NCI-H2196 (cell line): ENCODE measurements at regions not wholly inside any gene's neighbourhood (a gene's known extent, or its start where the extent isn't known, plus 50 kb on each side); places are given as distances from the start of the nearest gene placed in this dataset.
A peak's percentile ranks its signal among the peaks of the same experiment; 100 is the strongest.
"Not testable (repeated sequence)": the region's sequence is repeated elsewhere in the genome, so short reads cannot be mapped to it uniquely, and the experiment has no call there.

ENCODE experiments used
- DNase-seq: peaks from one replicate; lab custom pipeline; 2025; ENCODE audit not compliant: unreplicated experiment; lab: John Stamatoyannopoulos, UW

- not testable (repeated sequence) for DNase-seq
Observed at GRCh38 chr12:9313479-9313878, 105.3 kb upstream of the PZP start.

GRCh38 chr12:9312406-9313392 is 104.5 kb upstream of the PZP start:
- not testable (repeated sequence) for DNase-seq

- peak; percentile 63 for DNase-seq
Observed at GRCh38 chr12:9311454-9311853, 103.3 kb upstream of the PZP start.

DNA sequence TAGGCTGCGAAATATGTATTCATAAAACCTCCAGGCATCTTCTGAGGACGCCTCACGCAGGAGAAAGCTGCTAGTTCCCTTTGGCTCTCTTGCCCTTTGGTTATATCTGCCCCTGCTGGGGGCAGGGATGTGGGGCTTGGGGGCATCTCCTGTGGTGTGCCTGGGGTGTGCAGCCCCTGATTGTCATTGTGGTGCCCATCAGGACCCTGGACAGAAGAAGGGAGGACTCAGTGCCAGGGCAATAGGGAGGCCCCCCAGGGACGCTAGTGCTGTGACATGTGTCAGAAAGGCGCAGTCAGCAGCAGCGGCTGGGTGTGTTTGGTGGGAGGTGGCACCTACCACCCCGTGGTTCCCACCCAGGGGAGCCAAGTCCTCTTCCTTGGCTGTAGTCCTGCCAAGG is 102.5 kb upstream of the PZP start:
- DNase-seq, result not testable (repeated sequence)

- not testable (repeated sequence) for DNase-seq
Observed at GRCh38 chr12:9309749-9310148, 101.6 kb upstream of the PZP start.

- not testable (repeated sequence) for DNase-seq
Observed at GRCh38 chr12:9308745-9309144, 100.5 kb upstream of the PZP start.

- not testable (repeated sequence) for DNase-seq
Observed at GRCh38 chr12:9308163-9308562, 100.0 kb upstream of the PZP start.

DNA sequence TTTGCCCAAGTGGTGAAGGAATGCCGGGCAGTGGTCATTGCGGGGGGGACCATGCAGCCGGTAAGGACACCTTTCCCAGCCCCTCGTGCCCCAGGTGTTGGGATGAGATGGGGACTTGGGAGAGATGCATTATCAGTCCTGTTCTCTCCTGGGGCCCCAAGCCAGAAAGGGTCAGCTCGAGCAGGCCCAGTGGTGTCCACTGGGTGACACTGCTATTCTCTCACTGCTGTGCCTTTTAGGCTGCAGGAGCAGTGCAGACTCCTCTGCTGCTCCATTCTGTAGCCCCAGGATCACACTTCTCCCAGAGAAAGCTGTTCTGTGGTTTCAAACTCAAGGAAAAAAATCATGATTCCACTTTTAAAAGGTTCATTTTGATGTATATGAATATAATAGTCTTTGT is 99.1 kb upstream of the PZP start:
- DNase-seq, result not testable (repeated sequence)

- DNase-seq, result not testable (repeated sequence)
Observed at GRCh38 chr12:9306004-9306403, 97.8 kb upstream of the PZP start.

- not testable (repeated sequence) for DNase-seq
Observed at GRCh38 chr12:9304540-9304939, 96.3 kb upstream of the PZP start.

DNA sequence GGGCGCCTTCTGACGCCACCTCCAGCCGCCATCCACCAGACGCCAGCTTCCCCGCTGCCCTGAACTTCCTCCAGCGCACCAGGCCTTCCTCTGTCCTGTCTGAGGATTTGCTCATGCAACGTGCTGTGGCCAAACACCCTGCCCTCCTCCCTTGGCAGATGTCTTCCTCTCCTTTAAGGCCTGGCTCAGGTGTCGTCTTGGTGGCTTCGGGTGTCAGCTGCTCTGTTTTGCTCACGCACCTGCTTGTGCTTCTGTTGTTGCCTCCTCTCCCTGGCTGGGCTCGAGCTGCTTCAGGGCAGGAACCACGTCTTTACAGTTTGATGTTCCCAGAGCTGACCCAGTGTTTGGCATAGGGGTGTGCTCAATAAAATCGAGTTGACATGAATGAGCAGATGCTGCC is 87.7 kb upstream of the PZP start:
- not testable (repeated sequence) for DNase-seq

- DNase-seq, result not testable (repeated sequence)
Observed at GRCh38 chr12:9294072-9294620, 86.0 kb upstream of the PZP start.

DNA sequence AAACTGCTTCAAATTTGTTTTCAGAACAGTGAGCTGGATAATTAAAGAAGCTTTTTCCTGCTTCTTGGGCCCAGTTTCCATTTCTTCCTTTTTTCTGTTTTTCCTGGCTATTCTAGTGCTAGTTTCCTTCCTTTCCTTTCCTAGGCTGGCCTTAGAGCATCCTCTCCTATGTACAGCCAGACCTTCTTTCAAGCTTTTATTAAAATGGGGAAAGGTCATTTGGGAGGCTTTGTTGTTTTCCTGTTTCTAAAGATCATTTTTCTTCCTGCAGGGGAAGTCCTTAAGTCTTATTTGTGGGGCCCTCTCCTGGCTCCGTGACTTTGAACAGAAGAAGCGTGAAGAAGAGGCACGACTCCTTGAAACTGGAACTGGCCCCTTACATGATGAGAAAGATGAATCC is 85.2 kb upstream of the PZP start:
- DNase-seq, result not testable (repeated sequence)

DNA sequence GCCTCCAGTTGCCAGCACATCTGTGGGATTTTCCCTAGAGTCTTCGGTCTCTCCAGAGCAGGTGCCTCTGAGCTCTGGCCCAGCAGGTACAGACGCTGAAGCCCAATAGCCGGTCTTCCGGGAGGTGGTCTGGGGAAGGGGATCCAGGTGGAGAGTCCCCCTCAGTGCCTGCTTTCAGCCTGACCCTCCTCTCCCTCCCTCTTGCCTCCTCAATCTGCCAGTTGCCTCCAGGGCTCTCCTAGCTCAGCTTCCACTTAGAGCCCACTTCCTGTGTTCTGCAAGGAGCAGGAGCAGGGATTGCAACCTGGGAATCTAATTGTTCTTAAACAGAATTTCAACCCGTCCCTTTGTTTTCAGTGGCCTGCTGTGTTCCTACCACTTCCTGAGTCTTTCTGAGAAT is 81.8 kb upstream of the PZP start:
- DNase-seq, result not testable (repeated sequence)

- not testable (repeated sequence) for DNase-seq
Observed at GRCh38 chr12:9284724-9285123, 76.5 kb upstream of the PZP start.

DNA sequence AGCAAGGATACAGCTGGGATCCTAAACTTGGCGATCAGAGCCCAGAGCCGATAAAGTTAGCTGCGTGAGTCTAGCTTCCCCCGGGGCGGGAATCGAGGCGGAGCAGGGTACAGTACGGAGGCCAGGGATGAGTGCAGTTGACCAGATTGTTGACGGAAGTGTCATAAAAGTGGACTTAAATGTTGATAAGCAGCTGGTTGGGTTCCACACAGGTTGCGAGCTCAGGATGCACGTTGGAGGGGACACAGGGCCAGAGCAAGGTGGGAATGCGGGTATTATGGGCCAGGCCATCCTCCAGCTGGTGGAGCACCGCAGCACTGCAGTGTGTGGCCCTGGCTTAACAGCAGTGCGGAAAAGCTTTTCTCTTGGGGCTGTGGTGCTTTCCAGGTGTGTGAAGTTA is 76.0 kb upstream of the PZP start:
- not testable (repeated sequence) for DNase-seq

GRCh38 chr12:9283346-9284095 is 75.3 kb upstream of the PZP start:
- peak; percentile 7 for DNase-seq

DNA sequence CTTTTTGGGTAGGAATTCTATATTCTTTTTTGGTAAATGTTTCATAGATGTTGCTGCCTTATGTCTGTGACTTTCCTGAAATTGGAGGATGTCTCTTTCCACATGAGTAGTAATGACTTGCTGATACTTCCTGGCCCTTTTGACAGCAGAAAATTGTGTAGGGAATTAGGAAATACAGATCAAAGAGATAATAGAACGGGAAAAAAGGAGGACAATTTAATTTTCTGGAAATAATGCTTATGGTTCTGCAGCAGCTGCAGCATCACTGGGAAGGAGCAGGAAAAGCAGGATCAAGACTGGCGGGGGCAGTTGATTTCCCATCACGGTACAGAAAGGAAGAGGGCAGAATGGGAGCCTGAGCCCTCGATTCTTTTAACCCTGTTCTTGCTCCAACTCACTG is 68.8 kb upstream of the PZP start:
- no peak for DNase-seq

DNA sequence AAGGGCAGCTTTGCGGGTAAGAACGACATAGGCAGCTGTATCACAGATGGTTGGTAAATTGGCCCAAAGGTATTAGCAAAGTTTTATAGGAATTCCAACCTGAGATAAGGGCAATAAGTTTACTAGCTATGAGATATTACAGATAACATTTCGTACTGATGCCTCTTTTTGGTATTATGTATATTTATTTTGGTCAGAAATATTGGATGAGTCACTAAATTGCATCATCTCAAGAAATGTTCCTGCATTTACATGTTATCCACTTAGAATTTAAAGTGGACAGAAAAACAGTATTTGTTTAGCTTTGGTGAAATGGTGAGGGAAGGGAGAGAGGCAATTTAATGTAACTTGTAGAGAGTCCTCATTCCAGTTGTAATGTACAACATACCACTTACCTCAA is 65.1 kb upstream of the PZP start:
- no peak for DNase-seq

GRCh38 chr12:9271875-9272274 is 63.7 kb upstream of the PZP start:
- no peak for DNase-seq

DNA sequence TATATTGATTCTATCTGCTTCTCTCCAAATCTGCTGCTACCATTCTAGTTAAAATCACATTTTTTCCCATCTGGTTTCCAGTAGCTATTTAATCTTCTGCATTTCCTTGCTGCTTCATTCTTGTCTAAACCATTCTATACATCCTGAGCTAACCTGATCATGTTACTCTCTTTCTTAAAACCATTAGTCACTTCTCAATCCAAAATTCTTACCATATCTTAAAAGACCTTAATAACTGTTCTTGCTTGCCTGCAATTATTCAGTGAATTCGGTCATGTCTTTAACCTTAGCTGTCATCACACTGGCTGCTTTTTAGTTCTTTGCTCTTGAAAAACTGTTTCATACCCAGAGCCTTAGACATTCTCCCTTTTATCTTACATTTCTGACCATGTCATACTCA is 56.4 kb upstream of the PZP start:
- DNase-seq, result no peak

DNA sequence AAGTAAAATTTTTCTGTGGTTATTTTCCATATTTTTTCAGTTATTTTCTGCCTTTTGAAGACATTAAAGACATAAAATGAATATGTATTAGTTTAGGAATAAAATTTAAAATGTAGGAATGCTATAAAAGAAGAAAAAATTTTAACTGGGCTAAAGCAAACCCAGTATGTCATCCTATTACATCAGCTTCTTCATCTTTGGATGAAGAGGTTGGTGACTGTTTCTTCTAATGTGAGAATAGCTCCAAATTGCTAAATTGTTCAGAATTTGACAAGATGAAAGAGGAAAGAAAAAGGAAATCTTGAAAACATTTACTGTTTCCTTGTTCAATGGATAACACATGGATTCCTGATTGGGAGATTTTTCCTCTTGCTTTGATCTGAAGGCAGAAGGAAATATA is 52.7 kb upstream of the PZP start:
- no peak for DNase-seq
